ENCODE measurements at regions not wholly inside any gene's neighbourhood (a gene's known extent, or its start where the extent isn't known, plus 50 kb on each side); places are given as distances from the start of the nearest gene placed in this dataset.

DNA sequence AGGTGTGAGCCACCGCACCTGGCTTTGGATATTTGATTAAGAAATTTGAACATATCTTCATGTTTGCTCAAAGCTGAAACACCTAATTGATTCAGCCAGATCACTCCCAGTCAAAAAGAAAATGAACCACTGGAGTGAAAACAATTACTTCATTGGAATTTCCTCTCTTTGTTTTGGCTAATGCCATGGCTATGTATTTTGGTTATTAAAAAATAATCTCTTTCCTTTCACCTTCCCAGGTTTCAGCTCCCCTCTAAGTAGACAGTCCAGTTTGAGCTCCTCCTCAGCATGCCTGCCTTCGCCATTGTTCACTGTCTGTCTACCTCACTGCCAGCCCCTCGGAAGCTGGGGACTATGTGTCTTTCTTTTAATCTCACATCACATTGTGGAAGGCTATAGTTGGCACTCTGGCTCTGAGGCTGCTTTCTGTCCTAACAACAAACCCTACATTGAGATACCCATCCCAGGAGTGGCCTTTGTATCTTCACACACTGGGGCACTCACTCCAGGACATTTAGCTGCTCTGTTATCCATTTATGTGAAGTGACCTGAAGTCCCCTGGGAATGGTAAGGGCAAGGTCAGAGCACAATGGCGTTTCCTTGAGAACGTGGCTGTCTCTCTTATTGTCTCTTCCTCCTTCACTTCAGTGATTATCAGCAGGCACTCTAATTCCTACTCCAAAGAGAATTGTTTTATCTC is 764.0 kb upstream of the CITED2 start:
- in situ Hi-C loops (cut with HindIII; ENCODE audit: low sequenced_read_pairs): no loop called here

DNA sequence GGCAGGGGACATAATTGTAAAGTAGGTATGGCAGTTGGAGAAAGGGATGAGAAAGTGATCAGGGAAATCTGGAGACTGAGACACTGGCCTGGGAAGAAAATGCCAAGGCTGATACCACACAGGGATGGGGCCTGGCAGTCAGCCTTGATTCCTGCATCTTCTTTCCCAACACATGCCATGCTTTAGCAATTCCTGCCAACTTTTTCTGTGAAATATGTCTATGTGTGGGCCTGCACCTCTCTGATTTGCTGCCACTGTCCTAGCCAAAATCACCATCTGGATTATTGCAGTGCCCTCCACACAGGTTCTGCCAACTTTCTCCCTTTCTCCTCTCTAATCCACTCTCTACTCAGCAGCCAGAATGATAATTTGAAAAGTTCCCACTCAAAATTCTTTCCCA is 759.8 kb upstream of the CITED2 start:
- in situ Hi-C loops (cut with HindIII; ENCODE audit: low sequenced_read_pairs): no loop called here

DNA sequence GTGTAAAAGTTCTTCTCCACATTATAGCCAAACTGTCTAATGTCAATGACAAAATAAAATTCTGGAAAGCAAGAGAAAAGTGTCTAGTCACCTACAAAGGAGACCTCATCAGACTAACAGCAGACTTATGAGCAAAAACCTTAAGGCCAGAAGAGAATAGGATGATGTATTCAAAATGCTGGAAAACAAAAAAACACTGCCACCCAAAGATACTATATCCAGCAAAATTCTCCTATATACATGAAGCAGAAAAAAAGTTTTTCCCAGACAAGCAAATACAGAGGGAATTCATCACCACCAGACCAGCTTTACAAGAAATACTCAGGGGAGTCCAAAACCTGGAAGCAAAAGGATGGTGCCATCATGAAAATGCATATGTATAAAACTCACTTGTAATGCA is 755.6 kb upstream of the CITED2 start:
- in situ Hi-C loops (cut with HindIII; ENCODE audit: low sequenced_read_pairs): no loop called here

DNA sequence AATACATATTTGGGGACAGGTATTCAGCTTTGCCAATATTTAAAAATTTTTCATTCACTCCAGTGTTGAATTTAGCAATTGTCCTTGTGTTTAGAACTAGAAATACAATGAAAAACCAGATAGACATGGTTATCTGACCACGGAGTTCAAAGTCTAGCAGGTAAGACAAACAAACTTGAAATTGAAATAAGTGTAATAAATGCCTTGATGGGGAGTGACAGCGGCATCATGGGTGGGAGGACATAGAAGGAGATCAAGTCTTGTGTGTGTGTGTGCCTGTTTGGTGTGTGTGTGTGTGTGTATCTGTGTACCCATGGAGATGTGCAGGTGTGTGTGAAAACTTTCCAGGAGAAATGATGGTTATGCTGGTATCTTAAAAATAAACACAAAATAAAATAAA is 750.0 kb upstream of the CITED2 start:
- in situ Hi-C loops (cut with HindIII; ENCODE audit: low sequenced_read_pairs): no loop called here

DNA sequence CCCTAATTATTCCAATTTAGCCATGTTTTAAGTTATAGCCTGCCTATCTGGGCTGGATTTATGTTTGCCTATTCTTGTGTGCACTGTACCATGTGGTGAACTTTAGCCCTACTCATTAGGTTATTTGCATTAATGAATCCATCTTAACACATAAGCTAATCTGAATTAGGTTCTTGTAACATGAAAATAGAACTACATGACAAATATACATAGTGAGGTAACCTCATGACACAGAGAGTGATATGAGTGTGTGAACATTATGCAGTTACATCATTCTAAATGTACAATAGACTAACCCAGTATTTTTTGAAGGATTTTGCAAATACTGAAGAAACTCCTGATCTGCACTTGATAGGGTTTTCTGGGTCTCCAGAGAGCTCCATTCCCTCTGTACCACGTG is 733.7 kb upstream of the CITED2 start:
- in situ Hi-C loops (cut with HindIII; ENCODE audit: low sequenced_read_pairs): no loop called here

DNA sequence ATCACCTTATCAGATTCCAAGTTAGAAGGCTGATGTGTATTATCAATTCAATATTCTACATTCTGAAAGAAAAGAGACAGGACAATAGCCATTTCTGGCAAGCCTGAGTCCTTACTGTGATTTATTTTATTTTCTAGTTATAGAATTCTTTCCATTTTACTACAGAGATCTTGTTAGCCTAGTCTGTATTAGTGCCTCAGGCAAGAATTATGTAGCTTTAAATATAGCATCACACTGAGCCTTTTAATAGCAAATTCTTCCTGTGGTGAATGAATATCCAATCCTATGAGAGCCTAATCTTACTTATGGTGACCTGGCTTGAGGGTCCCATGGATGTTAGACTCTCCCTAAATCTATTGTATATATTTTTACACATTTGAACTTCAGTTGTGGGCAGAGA is 732.8 kb upstream of the CITED2 start:
- in situ Hi-C loops (cut with HindIII; ENCODE audit: low sequenced_read_pairs): no loop called here

DNA sequence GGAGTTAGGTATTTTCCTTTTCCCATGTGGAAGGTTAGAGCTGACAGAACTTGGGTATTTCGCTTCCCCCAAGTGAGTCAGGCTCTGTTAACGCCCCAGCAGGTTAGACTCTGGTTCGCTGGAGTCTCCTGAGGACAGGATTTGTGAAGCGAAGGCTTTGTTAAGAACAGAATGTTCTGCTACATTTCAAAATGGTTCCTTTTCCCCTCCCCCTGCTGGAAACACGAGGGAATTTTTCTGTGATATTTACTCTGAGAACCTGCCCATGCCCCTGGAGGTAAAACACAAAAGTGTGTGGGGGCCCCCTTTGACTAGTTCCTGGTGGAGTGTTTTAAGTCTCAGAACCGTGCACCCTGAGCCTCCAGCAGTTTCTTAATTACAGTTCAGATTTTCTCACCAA is 731.4 kb upstream of the CITED2 start:
- in situ Hi-C loops (cut with HindIII; ENCODE audit: low sequenced_read_pairs): no loop called here

DNA sequence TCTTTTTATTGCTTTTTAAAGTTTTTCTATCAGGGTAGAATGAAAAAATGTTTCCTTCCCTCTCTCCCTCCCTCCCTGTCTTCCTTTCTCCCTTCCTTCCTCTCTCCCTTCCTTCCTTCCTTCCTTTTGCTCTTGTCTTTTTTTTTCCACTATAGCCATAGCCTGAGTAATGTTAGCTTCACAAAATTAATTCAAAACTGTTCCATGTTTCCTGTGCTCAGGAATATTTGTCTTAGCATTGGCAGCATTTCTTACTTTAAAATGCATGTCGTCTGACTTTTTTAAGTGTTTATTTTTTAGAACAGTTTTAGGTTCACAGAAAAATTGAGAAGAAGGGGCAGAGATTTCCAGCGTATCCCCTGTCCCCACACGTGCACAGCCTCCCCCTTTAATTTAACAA is 730.8 kb upstream of the CITED2 start:
- in situ Hi-C loops (cut with HindIII; ENCODE audit: low sequenced_read_pairs): no loop called here

DNA sequence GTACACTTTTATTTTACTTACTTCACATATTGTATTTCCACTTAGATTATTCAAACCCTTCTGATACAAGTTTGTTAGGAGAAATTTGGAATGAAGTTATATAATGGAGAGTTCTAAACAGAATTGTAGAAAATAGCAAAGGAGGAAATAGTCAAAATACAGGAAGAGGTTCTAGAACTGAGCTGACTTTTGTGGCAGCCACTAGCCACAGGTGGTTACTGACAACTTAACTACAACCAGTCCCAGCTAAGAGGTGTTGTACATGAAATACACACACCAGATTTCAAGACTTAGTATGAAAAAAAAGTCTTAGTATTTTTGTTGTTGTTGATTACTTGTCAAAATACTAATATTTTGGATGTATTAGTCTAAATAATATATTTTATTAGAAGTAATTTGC is 727.4 kb upstream of the CITED2 start:
- in situ Hi-C loops (cut with HindIII; ENCODE audit: low sequenced_read_pairs): no loop called here

DNA sequence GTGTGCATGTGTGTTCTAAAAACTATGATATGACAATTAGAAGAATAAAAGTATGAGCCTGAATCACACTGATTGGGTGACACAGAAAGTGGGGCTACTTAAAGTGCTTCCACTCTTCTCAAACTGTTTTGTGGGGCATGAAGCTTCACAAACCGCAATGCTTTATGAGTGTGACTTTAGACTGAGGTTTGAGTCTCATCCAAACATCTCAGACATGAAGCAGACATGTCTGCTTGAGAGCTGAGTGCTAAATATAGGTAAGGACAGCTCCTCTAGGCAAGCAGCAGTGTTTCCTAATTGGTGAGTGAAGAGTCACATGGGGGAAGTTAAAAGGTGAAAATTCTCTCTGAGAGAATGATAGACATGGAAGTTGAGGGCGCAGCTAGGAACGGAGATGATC is 726.9 kb upstream of the CITED2 start:
- in situ Hi-C loops (cut with HindIII; ENCODE audit: low sequenced_read_pairs): no loop called here

DNA sequence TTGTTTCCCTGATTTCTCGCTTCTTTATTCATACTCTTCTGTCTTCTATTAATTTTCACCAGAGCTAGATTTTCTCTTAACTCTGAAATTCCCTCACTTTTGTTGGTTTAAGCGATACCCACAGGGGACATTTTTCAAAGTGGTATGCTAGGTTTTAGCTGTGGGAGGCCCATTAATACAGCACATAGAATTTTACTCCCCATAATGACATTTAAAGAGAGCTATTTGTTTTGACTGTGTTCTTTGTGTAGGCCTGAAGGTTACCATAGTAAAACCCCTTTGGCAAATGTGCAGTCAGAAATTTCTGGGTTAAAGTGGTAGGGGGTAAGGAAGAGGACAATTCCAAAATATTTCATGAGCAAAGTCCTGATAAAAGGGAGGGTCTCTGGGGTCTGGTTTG is 721.1 kb upstream of the CITED2 start:
- in situ Hi-C loops (cut with HindIII; ENCODE audit: low sequenced_read_pairs): no loop called here

DNA sequence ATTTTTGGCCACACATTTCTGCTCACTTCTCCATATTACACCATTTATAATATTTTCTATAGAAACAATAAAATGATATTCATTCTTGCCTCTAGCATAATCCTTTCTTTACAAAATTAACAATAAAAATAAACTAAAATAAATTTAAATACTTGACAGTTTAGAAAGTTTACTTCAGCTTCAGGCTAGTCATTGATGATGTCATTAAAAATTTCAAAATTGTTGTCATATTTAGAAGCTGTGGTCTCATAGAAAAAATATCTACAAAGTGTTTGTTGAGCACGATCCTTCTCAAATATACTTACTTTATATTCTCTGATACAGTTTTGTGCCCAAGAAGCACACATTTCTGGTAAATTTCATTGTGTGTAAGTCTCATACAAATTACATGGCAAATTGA is 717.4 kb upstream of the CITED2 start:
- in situ Hi-C loops (cut with HindIII; ENCODE audit: low sequenced_read_pairs): no loop called here

DNA sequence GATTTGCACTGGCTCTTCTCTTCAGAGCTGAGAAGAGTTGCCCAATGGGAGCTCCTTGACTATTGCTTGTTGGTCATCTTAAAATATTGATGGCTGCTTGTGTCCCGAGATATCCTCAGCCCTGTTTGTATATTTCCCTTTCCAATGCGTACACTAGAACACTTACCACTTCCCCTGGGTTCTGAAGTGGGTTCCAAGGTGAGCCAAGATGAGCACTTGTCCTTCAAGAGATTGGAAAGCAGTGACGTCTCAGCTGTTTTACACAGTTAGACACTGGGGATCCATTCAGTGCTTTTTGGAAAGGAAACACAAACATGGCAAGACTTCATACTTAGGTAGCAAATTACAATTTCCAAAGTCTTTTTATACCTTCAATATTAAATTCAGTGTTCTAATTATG is 716.4 kb upstream of the CITED2 start:
- in situ Hi-C loops (cut with HindIII; ENCODE audit: low sequenced_read_pairs): no loop called here

DNA sequence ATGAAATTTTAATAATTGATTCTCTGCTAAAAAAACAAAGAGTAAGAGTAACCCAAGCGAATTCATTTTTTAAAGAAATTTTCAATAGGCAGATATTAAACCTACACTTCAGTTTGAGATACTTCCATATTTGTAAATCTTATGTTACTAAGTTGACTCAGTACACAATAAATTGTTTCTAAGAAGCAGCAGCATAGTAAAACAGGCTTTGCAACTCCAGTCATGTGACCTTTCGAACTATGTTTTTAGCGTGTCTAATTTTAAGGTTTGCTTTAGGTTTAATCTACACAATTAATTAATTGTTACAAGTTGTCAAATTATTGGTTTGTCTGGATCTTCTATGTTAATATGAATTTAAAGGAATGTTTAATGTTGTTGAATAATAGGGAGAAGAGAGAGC is 708.9 kb upstream of the CITED2 start:
- in situ Hi-C loops (cut with HindIII; ENCODE audit: low sequenced_read_pairs): no loop called here

DNA sequence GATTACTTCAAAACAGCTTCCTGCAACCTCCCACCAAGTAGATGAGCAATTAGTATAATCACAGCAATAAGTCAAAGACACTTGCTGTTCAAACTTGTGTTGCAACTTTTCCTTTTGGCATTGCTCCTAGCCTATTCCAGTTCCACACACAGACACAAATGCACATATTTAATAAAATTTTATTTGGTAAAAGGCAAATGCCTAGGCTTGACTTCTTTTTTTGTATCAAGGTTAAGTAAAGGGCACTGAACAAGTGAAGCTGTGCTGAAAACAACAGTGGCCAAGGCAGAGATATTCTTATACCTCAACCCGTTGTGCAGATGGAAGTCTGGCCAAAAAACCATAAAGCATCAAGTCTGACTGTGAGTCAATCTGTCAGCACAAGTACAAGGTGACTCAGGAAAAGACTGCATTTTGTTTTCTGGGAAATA is 708.4 kb upstream of the CITED2 start:
- in situ Hi-C loops (cut with HindIII; ENCODE audit: low sequenced_read_pairs): no loop called here

DNA sequence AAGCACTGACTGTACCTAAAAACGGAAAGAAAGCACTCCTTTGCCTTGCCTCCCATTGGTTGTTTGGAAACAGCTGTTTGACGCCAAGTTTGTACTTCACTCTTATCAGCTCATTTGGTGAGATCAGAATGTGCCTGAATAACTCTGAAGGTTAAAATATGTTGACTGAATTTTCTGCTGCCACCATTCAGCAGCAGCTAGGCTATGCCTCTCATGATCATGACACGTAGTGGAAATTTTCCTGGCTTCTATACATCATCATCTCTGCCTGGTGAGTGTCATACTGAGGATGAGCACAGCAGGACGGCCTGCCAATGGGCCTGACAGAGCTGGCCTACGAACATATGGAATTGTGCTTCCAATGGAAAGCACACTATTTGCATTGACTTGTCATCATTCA is 704.9 kb upstream of the CITED2 start:
- in situ Hi-C loops (cut with HindIII; ENCODE audit: low sequenced_read_pairs): no loop called here

DNA sequence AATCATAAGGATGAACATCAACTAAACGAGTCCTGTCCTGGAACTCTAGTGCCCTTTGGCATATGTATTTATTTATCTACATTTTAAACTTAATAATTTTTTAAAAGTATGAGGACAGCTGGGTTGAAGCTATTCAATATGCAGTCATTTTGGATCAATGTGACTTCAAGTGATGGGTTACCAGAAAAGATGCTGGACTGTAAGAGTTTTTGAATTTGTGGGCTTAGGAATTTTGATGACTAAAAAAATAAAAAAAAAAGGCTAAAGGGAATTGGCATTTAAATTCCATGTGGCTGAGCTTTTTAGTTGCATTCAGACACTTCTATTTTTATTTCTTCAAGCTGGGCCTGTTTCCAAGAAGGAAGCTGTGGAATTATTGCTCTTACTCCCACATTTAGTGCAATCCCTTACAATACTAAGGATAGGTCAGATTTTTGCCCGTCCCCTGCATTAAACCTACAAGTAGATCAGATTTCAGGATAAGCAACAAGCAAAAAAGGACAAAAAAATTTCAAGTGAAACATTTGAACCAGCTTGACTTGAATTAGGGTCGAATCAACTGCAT is 704.2 kb upstream of the CITED2 start:
- in situ Hi-C loops (cut with HindIII; ENCODE audit: low sequenced_read_pairs): no loop called here

DNA sequence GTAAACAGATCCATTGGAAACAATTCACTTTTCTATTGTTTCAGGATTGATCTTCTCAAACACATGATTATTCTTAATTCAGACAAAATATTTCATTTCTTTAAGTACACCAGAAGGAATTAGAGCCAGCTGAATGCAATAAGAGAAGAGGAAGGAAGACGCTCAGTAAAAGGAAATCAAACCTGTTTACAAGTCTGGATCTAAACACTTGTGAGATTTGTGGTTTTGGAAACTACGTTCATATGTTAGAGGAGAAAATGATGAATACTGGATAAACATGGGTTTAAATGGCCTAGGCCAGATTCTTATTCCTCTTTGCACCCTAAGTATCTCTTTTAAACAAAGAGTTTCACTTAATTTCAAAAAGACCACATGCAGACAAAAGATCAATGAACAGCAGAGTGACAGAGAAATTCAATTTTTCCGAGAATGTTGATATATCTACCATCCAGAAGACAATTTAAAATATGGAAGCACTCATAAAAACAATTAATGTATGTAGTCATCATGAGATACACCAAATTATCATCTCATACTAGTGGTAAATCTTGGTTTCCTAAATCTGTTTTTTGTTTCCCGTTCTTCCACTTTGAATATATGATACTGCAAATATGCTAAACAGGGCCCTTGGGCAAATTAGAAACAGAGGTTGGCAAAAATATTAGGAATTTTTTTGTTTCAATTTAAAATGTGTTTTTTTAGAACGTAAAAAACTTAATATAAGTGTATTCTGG is 703.5 kb upstream of the CITED2 start:
- in situ Hi-C loops (cut with HindIII; ENCODE audit: low sequenced_read_pairs): no loop called here

DNA sequence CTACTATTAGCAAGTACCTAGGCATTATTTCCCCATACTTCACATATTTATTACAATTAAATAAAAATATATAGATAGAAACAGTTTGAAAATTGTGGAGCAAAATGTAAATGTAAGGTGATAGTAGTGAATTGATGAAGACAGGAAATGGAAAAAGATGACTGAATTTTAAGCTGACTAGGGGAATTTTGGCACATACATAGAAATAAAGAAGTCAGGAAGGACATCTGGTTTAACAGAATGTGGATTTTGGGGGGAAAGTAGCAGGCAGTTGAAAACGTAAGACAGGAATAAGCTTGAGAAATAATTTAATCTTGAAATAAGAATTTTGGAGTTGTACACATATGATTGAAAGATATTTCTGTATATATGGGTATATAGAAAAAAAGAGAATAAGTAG is 701.7 kb upstream of the CITED2 start:
- in situ Hi-C loops (cut with HindIII; ENCODE audit: low sequenced_read_pairs): no loop called here

DNA sequence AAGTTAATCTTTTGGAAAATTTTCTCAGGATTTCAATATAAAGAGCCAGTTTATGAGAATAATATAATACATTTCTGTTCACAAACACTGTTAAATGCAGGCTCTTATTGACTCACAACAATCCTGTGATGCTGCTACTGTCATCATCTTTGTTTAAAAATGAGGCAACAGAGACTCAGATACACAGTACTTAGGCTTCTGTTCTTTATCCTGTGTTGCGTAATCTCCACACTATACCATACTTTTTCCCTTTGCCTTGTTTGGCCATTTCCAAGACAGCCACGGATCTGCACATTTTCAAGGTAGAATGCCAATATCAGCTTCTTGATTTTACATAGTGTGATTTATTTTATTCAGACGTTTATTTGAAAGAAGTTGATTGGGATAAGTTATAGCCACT is 699.0 kb upstream of the CITED2 start:
- in situ Hi-C loops (cut with HindIII; ENCODE audit: low sequenced_read_pairs): no loop called here

DNA sequence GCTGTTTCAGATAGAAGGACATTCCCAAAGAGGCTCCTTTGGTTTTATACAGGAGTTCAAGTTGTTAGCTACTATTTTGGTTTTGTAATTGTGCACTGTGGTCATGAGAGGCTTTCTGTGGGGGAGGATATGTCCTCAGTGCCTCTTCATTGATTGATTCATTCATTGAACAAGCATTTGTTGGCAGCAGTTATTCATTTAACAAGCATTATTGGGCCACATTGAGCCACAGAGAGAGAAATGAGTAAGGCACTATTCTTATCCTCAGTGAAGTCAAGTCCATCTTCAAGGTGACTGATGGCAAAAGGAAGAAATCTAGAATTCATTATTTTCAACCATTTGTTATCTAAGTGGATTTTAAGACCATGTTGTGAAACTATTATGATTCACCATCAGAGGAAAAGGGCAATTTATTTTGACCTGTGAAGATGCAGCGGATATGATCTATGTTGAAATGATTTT is 697.2 kb upstream of the CITED2 start:
- in situ Hi-C loops (cut with HindIII; ENCODE audit: low sequenced_read_pairs): no loop called here

DNA sequence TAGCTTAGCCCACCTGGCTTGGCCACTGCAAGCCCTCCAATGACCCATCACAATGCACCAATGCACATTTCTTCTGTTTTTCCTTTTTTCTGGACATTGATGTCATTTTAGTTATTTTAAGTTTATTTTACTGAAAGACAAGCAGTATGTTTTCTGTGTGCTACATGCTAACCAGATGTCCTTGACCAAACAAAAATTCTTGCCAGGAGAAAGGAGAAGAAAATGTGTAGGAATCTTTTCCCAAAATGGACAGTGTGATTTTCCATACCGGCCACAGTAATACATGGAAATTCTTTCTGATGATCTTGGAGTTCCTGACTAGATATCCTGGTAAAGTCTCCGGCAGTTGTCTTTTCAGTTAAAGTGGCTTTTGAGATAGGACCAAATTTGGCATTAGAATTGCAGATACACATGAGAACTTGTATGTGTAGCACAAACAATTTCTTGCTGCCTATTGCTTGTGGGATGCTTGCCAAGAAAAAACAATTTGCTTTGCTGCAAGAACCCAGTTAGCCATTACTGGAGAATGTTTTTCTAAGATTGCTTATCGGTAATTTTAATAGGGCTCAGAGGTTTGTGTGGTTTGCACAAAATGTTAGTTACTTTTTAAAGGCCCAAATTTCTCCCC is 696.5 kb upstream of the CITED2 start:
- in situ Hi-C loops (cut with HindIII; ENCODE audit: low sequenced_read_pairs): no loop called here

All from DLD1 (cell line).